T-cell (primary cell): ENCODE measurements at regions not wholly inside any gene's neighbourhood (a gene's known extent, or its start where the extent isn't known, plus 50 kb on each side); places are given as distances from the start of the nearest gene placed in this dataset.

ENCODE experiments used
- ATAC-seq, 4 experiments: fragments of 200-7000 bp in 3 of 4; fragments of 150-1000 bp in 1 of 4; cut with Tn5 transposase; replicated peaks in 1 of 4; 1 replicate in 3 of 4; 2 replicates in 1 of 4; pipeline ENCODE4 v1.10.0; 2021; ENCODE audit warnings: moderate library complexity in 3 of 4, mild to moderate bottlenecking in 2 of 4, moderate number of reproducible peaks in 1 of 4
- CTCF ChIA-PET, 2 donors: fragments of 300-600 bp; sonication (Branson Sonifier 250); formaldehyde crosslinking; loops; one replicate each; lab custom pipeline; 2022; ENCODE audit warnings: antibody characterized with exemption in 2 of 2; lab: Charles Lee
- POLR2A ChIA-PET, 2 donors: fragments of 300-600 bp; sonication (Branson Sonifier 250); formaldehyde crosslinking; loops; one replicate each; lab custom pipeline; 2022; ENCODE audit warnings: antibody characterized with exemption in 2 of 2; lab: Charles Lee
- DNase-seq, 35 experiments: peaks; one replicate each; pipeline versions ENCODE4 v3.0.0 to v3.0.0-alpha.2; 2013 to 2023
- H3K27ac ChIP-seq: one replicate; pipeline ENCODE4 v1.5.1; 2013; ENCODE audit warnings: low read length
- H3K27me3 ChIP-seq, 2 experiments: replicated peaks in 1 of 2; 1 replicate in 1 of 2; 2 replicates in 1 of 2; pipeline versions ENCODE4 v1.6.1 to v1.7.0; 2013; ENCODE audit warnings: low read length in 1 of 2, mixed read lengths in 1 of 2; ENCODE audit not compliant: control insufficient read depth in 2 of 2, insufficient read depth in 2 of 2; ENCODE audit errors: extremely low read depth in 1 of 2
- H3K36me3 ChIP-seq, 2 donors: 1 replicate in 1 of 2; 2 replicates in 1 of 2; pipeline versions ENCODE4 v1.6.1 to v1.7.0; 2013; ENCODE audit warnings: low read length in 1 of 2; ENCODE audit not compliant: control insufficient read depth in 2 of 2, insufficient read depth in 1 of 2; ENCODE audit errors: extremely low read depth in 1 of 2
- H3K4me1 ChIP-seq, 2 experiments: 1 replicate in 1 of 2; 2 replicates in 1 of 2; pipeline versions ENCODE4 v1.6.1 to v1.7.0; 2013; ENCODE audit warnings: low read length in 2 of 2, mixed read lengths in 1 of 2; ENCODE audit not compliant: insufficient read depth in 2 of 2, control insufficient read depth in 1 of 2; ENCODE audit errors: extremely low read depth in 1 of 2
- H3K4me3 ChIP-seq, 2 donors: 1 replicate in 1 of 2; 2 replicates in 1 of 2; pipeline versions ENCODE4 v1.5.1 to v1.7.0; 2013; ENCODE audit warnings: mild to moderate bottlenecking in 2 of 2, low read length in 1 of 2, moderate library complexity in 1 of 2; ENCODE audit not compliant: control insufficient read depth in 1 of 2; ENCODE audit errors: extremely low read depth in 1 of 2
- H3K9me3 ChIP-seq: 2 replicates; pipeline ENCODE4 v1.7.0; 2013
- H3K27ac Mint-ChIP-seq, 2 donors: one replicate each; pipeline ENCODE4 v1.8.0; 2020 to 2021; ENCODE audit warnings: mild to moderate bottlenecking in 2 of 2, mixed read lengths in 2 of 2
- H3K27me3 Mint-ChIP-seq, 2 donors: one replicate each; pipeline ENCODE4 v1.8.0; 2021 to 2022; ENCODE audit warnings: mixed read lengths in 2 of 2
- H3K36me3 Mint-ChIP-seq: one replicate; pipeline ENCODE4 v1.8.0; 2021; ENCODE audit warnings: mixed read lengths
- H3K4me1 Mint-ChIP-seq, 3 donors: one replicate each; pipeline ENCODE4 v1.8.0; 2020 to 2022; ENCODE audit warnings: mixed read lengths in 3 of 3, mild to moderate bottlenecking in 1 of 3
- H3K4me3 Mint-ChIP-seq, 3 donors: one replicate each; pipeline ENCODE4 v1.8.0; 2020 to 2022; ENCODE audit warnings: mild to moderate bottlenecking in 3 of 3, mixed read lengths in 3 of 3, moderate library complexity in 3 of 3
- H3K9me3 Mint-ChIP-seq, 3 donors: one replicate each; pipeline ENCODE4 v1.8.0; 2020 to 2022; ENCODE audit warnings: mixed read lengths in 3 of 3
- WGBS: methylation state at CpG from one replicate; pipeline ENCODE4 v1.1.5; 2013; ENCODE audit warnings: missing lambda C conversion rate; ENCODE audit not compliant: insufficient coverage; 5-methylcytosine and 5-hydroxymethylcytosine counted together

DNA sequence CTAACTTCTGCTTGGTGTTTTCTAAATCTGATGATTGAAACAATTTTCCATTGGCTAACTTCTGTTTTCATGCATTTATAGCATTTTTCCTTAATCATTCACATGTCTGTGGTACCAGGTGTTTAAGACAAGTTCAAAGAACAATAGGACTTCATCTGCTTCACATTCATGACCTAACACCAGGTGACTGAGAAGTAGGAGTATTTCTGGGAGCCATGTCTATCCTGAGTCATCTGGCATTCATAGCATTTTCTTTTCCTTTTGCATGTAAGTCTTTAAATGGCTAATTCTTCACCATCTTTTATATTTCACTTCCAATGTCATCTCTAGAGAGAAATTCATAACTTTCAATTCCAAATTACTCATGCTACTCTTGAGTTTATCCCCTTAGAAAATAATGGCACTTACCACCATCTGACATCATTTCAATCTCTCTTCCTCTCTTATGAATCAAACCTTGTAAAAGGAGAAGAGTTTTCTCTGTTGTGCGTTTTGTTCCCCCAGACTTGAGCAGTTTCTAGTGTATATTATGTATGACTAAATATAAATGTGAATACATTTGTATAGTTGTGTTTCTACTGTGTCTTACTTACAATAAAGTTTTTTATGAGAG is 1196.1 kb upstream of the CDH9 start:
- CTCF ChIA-PET = no interaction called here

GRCh38 chr5:28226407-28226806 is 1188.0 kb upstream of the CDH9 start:
- Mint-ChIP-seq H3K27me3 (no peaks in the 10 kb centered on the region), H3K4me1 (no peaks in the 10 kb centered on the region), H3K9me3 (peaks cover 4 to 19% (median 7%) of the 10 kb centered on the region in 3 donors), H3K36me3 (no peaks in the 10 kb centered on the region), H3K4me3 (no peak overlapping the region), H3K27ac (no peak overlapping the region)
- H3K27ac ChIP-seq = no peak overlapping the region
- H3K4me1 ChIP-seq = no peaks in the 10 kb centered on the region
- H3K36me3 ChIP-seq = no peaks in the 10 kb centered on the region
- POLR2A ChIA-PET = no interaction called here
- no CpG with 5 or more reads among the region's 3 CpGs for WGBS
- H3K27me3 ChIP-seq = no peaks in the 10 kb centered on the region
- CTCF ChIA-PET = no interaction called here
- no peak for DNase-seq
- ATAC-seq = no peak
- no peak overlapping the region for H3K4me3 ChIP-seq
- H3K9me3 ChIP-seq = peaks cover 2% of the 10 kb centered on the region

More for the DNA sequence above, 1196.1 kb upstream of the CDH9 start:
- no CpG with 5 or more reads among the region's 1 CpG for WGBS
- Mint-ChIP-seq H3K27ac (no peak overlapping the region), H3K4me1 (no peaks in the 10 kb centered on the region), H3K9me3 (peaks cover 5 to 15% (median 15%) of the 10 kb centered on the region in 3 donors), H3K27me3 (no peaks in the 10 kb centered on the region), H3K36me3 (no peaks in the 10 kb centered on the region), H3K4me3 (no peak overlapping the region)
- DNase-seq = no peak
- no peak overlapping the region for H3K27ac ChIP-seq
- H3K4me1 ChIP-seq = no peaks in the 10 kb centered on the region
- H3K27me3 ChIP-seq = no peaks in the 10 kb centered on the region
- POLR2A ChIA-PET = no interaction called here
- no peaks in the 10 kb centered on the region for H3K9me3 ChIP-seq
- no peaks in the 10 kb centered on the region for H3K36me3 ChIP-seq
- ATAC-seq = no peak
- no peak overlapping the region for H3K4me3 ChIP-seq

DNA sequence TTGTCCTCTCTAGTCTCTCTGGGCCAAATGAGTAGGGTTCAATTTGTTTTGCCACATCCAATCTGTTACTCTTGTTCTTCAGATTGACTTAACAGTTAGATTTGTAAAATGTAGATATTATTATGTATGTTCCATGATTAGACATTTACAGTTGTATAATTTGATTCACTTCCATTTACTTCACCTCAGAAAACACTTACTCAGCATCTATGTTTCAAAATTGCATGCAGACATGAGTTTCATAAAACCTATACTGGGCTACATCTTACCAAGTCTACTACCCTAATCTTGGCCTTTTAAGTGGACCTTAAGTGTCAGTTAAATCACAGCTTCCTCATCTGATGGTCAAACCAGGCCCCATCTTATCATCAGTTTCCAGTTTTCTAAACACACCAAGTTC is 1181.2 kb upstream of the CDH9 start:
- Mint-ChIP-seq H3K36me3 (no peaks in the 10 kb centered on the region), H3K27ac (no peak overlapping the region), H3K9me3 (peaks cover 6 to 11% (median 11%) of the 10 kb centered on the region in 3 donors), H3K4me3 (no peak overlapping the region), H3K27me3 (no peaks in the 10 kb centered on the region), H3K4me1 (peaks cover 0 to 2% (median 0%) of the 10 kb centered on the region in 3 donors)
- Histone ChIP-seq H3K4me3 (no peak overlapping the region), H3K27me3 (no peaks in the 10 kb centered on the region), H3K9me3 (no peaks in the 10 kb centered on the region), H3K4me1 (no peaks in the 10 kb centered on the region), H3K27ac (no peak overlapping the region), H3K36me3 (no peaks in the 10 kb centered on the region)
- CTCF ChIA-PET = interaction anchor here in 1 of 2 donors (0.6 kb wide), 1 partner anchor 400 kb away, joined by 3 read pairs; no protein-coding TSS in a partner anchor
- POLR2A ChIA-PET = no interaction called here
- DNase-seq (no peak), ATAC-seq (no peak)

- DNase-seq (no peak), ATAC-seq (no peak)
- no peak overlapping the region for H3K27ac ChIP-seq
- Mint-ChIP-seq H3K4me3 (no peak overlapping the region), H3K4me1 (peaks cover 0 to 2% (median 0%) of the 10 kb centered on the region in 3 donors), H3K36me3 (no peaks in the 10 kb centered on the region), H3K9me3 (peaks cover 7 to 18% (median 11%) of the 10 kb centered on the region in 3 donors), H3K27me3 (no peaks in the 10 kb centered on the region), H3K27ac (no peak overlapping the region)
- no peaks in the 10 kb centered on the region for H3K27me3 ChIP-seq
- no peaks in the 10 kb centered on the region for H3K36me3 ChIP-seq
- no peaks in the 10 kb centered on the region for H3K4me1 ChIP-seq
- WGBS = no CpG with 5 or more reads among the region's 3 CpGs
- ChIA-PET POLR2A (no interaction called here), CTCF (no interaction called here)
- no peaks in the 10 kb centered on the region for H3K9me3 ChIP-seq
- no peak overlapping the region for H3K4me3 ChIP-seq
Observed at GRCh38 chr5:28217695-28218094, 1179.3 kb upstream of the CDH9 start.

DNA sequence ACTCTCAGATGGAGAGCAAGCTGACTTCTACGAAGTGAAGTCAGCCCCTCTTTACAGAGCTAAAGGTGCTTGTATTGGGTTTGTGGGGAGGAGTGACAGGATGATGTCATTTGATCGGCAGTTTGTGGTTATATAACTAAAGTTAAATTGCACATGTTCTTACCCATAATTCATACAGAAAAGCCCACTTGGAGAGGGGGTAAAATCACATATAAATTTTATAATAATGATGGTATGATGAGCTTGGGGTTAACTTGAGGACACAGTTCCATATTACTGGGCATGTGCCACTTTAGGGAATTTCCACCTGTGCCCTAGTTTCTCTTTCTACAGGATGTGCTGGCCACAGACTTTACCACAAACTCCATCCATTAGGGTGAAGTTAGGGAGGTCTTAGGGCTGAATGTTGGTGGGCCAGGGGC is 1178.6 kb upstream of the CDH9 start:
- no CpG with 5 or more reads among the region's 2 CpGs for WGBS
- DNase-seq (no peak), ATAC-seq (no peak)
- ChIA-PET CTCF (no interaction called here), POLR2A (no interaction called here)
- Histone ChIP-seq H3K4me1 (no peaks in the 10 kb centered on the region), H3K27ac (no peak overlapping the region), H3K27me3 (no peaks in the 10 kb centered on the region), H3K9me3 (no peaks in the 10 kb centered on the region), H3K36me3 (no peaks in the 10 kb centered on the region), H3K4me3 (no peak overlapping the region)
- H3K27me3 Mint-ChIP-seq = no peaks in the 10 kb centered on the region
- peaks cover 0 to 2% (median 0%) of the 10 kb centered on the region in 3 donors for H3K4me1 Mint-ChIP-seq
- no peak overlapping the region for H3K4me3 Mint-ChIP-seq
- no peaks in the 10 kb centered on the region for H3K36me3 Mint-ChIP-seq
- H3K27ac Mint-ChIP-seq = no peak overlapping the region
- H3K9me3 Mint-ChIP-seq = peaks cover 10 to 18% (median 11%) of the 10 kb centered on the region in 3 donors

DNA sequence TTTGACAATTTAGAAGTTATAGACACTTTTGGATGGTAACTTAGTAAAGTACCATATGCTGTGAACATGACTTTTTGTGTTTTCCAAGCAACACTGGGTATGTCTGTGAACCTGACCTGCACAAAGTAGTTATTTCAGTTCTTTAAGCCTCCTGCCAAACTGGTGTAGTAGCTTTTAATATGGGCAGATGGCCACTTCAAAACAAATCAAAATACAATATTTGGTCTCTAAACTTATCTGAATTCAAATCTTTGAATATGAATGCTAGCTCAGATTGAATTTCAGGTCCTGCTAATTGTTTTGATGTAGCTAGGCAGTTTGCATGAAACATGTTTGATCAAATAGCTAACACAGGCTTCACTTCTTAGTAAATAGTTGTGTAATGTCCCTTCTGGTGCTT is 1176.7 kb upstream of the CDH9 start:
- Histone ChIP-seq H3K9me3 (no peaks in the 10 kb centered on the region), H3K27ac (no peak overlapping the region), H3K27me3 (no peaks in the 10 kb centered on the region), H3K4me1 (no peaks in the 10 kb centered on the region), H3K36me3 (no peaks in the 10 kb centered on the region), H3K4me3 (no peak overlapping the region)
- Mint-ChIP-seq H3K4me1 (peaks cover 0 to 2% (median 0%) of the 10 kb centered on the region in 3 donors), H3K27ac (no peak overlapping the region), H3K4me3 (no peak overlapping the region), H3K36me3 (no peaks in the 10 kb centered on the region), H3K9me3 (peaks cover 10 to 18% (median 11%) of the 10 kb centered on the region in 3 donors), H3K27me3 (no peaks in the 10 kb centered on the region)
- ATAC-seq (no peak), DNase-seq (no peak)
- CTCF ChIA-PET = no interaction called here
- POLR2A ChIA-PET = no interaction called here

- WGBS = 100% methylated on average over 1 of the region's 3 CpGs
- H3K4me3 Mint-ChIP-seq = no peak overlapping the region
- ATAC-seq (no peak), DNase-seq (no peak)
- Histone ChIP-seq H3K27me3 (no peaks in the 10 kb centered on the region), H3K4me3 (no peak overlapping the region), H3K9me3 (no peaks in the 10 kb centered on the region), H3K27ac (no peak overlapping the region), H3K36me3 (no peaks in the 10 kb centered on the region), H3K4me1 (no peaks in the 10 kb centered on the region)
- H3K27ac Mint-ChIP-seq = no peak overlapping the region
- no peaks in the 10 kb centered on the region for H3K27me3 Mint-ChIP-seq
- H3K4me1 Mint-ChIP-seq = peaks cover 0 to 2% (median 0%) of the 10 kb centered on the region in 3 donors
- H3K9me3 Mint-ChIP-seq = peaks cover 3 to 13% (median 7%) of the 10 kb centered on the region in 3 donors
- POLR2A ChIA-PET = no interaction called here
- H3K36me3 Mint-ChIP-seq = no peaks in the 10 kb centered on the region
- CTCF ChIA-PET = no interaction called here
Observed at GRCh38 chr5:28214292-28214691, 1175.9 kb upstream of the CDH9 start.
